C4-2B (cell line): ENCODE measurements at regions not wholly inside any gene's neighbourhood (a gene's known extent, or its start where the extent isn't known, plus 50 kb on each side); places are given as distances from the start of the nearest gene placed in this dataset.

Source experiments
- ZFX ChIP-seq: fragments of 450-650 bp; IDR thresholded peaks from 2 replicates; pipeline ENCODE4 v1.6.1; 2017
- TF ChIP-seq, protein P1 (sequence below): fragments of 450-650 bp; conservative IDR thresholded peaks from 2 replicates; pipeline ENCODE4 v1.5.1; 2017; ENCODE audit warnings: mild to moderate bottlenecking

DNA sequence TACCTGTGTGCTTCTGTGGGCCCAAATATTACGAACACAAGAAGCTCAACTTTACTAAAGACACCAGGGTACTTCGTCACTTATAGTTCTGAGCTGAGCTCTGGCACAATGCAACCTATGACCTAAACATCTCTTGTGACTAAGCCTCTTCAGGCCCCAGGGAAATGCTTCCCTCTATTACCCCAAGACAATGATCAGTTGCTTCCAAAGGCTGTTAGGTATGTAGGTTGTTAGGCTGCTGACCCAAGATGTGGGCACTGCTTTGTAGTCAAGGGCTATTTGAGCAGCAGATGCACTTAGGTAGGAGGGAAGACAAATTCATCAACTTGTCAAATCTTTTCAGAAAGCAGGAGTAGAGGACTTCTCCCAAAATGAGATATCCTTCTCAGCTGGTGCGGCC lies 640.1 kb downstream of the EPHA4 start:
- TF ChIP-seq, protein P1, sequence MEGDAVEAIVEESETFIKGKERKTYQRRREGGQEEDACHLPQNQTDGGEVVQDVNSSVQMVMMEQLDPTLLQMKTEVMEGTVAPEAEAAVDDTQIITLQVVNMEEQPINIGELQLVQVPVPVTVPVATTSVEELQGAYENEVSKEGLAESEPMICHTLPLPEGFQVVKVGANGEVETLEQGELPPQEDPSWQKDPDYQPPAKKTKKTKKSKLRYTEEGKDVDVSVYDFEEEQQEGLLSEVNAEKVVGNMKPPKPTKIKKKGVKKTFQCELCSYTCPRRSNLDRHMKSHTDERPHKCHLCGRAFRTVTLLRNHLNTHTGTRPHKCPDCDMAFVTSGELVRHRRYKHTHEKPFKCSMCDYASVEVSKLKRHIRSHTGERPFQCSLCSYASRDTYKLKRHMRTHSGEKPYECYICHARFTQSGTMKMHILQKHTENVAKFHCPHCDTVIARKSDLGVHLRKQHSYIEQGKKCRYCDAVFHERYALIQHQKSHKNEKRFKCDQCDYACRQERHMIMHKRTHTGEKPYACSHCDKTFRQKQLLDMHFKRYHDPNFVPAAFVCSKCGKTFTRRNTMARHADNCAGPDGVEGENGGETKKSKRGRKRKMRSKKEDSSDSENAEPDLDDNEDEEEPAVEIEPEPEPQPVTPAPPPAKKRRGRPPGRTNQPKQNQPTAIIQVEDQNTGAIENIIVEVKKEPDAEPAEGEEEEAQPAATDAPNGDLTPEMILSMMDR, result no peak
- TF ChIP-seq ZFX, result no peak
